Putamen (tissue), 1 donor: ENCODE measurements at regions not wholly inside any gene's neighbourhood (a gene's known extent, or its start where the extent isn't known, plus 50 kb on each side); places are given as distances from the start of the nearest gene placed in this dataset.

Source experiments
- DNase-seq: peaks from one replicate; pipeline ENCODE4 v3.0.0-alpha.2; 2016; ENCODE audit warnings: low spot score

DNA sequence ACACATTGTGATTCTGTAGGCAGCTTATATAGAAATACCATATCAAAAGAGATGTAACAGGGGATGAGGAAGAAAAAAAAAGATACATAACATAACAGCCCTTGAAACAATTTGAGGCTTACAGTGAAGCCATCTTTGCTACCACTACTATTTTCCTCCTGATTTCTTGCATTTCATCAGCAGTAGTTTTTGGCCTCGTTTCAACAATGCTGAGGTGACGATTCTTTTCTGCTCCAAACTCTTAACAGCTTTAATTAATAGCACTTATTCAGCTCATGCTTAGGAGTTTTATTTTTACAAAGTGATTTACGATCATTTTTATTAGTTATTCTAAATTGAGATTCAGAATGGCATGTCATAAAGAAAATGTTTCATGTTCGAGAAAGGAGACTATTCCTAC, 163.2 kb downstream of the DCK start:
- DNase-seq: no peak

DNA sequence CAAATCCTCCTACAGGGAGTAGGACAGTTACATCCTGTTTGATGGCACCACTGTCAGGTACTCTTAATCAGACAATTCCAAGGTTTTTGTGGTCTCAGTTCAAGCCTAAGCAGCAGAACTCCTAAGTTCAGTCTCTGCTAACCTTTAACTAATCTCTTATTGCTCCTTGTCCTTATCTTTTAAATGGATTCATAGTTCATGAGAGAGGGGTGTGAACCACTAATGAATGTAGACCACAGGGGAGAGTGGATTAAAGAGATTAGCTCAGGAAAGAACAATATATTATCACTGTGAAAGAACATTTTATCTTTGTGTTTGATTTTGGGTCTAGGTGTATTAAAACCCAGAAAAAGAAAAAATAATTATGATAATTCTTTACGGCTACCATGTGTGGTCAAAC, 168.9 kb downstream of the DCK start:
- no peak for DNase-seq

DNA sequence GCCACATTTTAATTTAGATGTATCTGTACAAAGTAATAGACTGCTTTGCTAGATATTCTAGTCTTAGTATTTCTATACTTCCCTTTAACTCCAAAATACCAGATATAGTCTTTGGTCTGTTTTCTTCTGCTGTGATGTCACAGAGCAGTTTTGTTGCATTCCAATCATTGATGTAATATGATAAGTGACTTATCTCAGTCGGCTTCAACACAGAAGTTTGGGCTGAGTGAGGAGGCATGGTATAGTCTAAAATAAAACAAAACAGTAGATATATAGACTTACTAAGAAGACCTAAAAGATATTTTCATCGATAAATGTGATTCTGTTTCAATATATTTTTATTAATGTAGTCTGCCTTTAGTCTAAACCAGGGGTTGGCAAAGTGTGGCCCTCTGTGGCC, 169.9 kb downstream of the DCK start:
- no peak for DNase-seq

DNA sequence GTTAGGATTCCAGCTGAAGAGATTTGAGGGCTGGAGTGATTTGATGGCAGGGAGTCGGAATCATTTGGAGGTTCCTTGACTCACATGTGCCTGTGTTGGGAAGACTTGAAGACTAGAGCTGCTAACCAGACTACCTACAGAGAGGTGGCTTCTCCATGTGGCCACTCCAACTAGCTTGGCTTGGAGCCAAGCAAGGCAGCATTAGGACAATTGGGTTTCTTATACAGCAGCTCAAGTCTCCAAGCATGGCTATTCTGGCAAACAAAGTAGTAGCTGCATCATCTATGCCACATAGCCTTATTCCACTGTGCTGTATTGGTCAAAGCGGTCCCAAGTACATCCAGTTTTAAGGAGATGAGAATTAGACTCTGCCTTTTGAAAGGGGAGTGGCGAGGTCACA, 171.7 kb upstream of the SLC4A4 start:
- no peak for DNase-seq

DNA sequence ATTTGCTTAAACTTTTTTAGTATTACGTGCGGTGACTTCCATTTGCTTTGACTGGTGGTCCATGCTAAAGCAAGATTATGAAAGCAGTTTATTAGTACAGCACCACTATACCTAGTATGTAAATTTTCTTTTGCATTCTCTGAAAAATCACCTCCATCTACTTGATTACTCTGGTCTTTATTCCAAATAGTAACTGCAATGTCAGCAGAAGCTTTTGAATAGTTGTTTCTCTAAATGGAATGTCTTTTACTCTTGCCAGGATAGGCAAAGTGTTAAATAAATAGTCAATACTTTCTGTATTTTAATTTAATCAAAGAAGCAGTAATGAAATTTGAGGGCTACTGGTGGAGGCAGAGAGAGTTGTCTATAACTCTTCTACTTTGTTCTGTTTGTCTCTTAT, 167.2 kb upstream of the SLC4A4 start:
- DNase-seq: no peak

DNA sequence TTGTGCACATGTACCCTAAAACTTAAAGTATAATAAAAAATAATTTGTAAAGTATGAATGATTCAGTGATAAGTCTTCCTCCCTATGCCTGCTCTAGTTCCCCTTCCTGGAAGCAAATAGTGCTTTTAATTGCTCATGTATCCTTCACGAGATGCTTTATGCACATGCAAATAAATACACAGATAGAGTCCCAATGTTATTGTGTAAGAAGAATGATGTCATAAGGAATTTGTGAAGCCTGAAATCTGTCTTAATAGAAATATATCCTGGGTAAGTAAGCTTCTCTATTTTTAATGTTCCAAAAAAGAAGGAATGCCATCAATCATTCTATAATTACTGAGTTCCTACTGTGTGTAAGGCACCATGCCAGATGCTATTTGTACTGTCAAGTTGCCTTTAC, 157.5 kb upstream of the SLC4A4 start:
- DNase-seq: no peak

DNA sequence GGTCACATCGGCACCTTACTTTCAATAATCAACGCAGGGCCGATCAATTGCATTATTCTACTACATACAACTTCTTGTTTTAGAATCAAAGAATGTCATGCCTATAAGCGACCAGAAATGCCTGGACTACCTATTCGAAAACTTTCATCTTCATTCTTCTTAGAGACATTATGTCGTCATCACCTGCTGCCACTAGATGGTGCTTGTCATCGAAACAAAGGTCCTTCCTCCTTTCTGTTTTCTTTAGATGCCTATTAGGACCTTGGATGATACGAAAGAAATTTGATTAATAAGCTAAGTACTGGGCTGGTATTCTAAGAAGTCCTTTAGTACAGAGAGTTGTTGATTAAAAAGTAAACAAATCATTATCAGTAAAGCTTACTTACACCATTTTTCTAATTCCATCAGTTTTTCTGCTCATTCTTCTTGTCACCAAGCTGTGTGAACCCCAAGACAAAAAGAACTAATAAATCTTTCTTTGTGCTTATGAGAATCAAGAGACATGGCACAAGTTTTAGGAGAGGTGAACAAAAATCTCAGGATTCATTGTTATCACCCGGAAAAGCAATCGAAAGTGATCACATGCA, 154.5 kb upstream of the SLC4A4 start:
- DNase-seq: peak; percentile 52

DNA sequence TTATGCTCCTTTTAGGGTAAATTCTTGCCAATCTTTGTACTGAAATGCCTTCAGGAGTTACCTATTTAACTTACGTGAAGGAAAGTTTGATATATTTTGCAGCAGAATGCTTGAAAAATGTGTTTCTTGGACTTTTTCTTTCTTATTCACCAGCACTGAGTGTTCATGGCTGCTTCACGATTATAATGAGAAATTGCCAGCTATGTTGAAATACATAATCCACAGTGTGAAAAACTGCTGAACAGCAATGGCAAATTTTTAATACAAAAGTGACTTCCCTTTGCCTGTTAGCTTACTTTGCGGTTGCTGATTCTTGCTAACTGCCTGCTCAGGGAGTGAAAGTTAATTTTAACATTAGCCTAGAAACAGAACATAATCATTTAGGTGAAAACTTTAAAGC, 153.8 kb upstream of the SLC4A4 start:
- DNase-seq: no peak

DNA sequence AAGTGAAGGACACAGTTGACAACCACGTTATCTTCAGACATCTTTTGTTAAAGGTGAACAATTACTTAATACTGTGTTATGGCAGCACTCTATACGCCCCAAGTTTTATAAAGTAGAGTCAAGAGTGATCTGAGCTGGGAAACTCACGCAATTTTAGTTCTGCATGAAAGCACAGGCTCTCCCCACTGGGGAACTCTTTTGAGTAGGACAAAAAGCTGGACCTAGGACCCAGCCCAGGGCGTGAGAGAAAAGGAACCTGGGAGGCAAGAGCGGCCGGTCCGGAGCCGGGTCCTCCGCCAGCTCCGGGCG, 152.6 kb upstream of the SLC4A4 start:
- no peak for DNase-seq

DNA sequence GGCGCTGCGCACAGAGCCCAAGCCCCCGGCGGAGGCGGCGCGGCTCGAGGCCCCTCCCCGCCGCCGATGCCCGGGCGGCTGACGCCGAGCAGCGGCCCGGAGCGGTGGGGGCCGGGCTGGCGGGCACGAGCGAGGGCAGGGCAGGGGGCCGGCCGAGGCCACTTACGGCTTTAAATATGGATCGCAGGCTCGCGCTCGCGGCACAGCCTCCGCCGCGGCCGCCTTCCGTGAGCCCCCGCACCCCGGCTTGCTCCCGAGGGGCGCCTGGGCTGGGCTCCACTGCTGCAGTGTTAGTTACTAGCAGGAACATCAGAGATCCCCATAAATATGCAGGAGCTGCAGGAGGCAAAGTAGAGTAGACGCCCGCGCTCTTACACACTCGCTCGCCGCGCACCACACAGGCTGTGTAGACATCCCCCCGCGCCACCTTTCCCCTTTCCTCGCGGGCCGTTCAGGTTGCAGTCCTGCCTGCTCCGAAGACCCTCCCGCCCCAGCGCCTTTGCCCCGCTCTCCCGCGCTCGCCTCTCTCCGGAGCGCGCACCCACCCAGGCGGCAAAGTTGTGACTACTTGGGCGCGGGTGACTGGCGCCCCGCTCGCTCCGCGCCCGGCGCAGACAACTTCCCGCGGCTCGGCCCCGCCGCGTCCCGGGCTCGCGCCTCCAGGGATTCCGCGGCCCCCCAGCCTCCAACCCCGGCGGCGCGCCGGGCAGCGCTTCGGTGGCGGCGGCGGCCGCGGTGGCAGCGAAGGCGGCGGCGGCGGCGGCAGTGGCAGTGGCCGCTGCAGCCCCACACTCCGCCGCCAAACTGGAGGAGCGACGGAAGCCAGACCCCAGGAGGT, 152.0 kb upstream of the SLC4A4 start:
- peak; percentile 58 for DNase-seq

DNA sequence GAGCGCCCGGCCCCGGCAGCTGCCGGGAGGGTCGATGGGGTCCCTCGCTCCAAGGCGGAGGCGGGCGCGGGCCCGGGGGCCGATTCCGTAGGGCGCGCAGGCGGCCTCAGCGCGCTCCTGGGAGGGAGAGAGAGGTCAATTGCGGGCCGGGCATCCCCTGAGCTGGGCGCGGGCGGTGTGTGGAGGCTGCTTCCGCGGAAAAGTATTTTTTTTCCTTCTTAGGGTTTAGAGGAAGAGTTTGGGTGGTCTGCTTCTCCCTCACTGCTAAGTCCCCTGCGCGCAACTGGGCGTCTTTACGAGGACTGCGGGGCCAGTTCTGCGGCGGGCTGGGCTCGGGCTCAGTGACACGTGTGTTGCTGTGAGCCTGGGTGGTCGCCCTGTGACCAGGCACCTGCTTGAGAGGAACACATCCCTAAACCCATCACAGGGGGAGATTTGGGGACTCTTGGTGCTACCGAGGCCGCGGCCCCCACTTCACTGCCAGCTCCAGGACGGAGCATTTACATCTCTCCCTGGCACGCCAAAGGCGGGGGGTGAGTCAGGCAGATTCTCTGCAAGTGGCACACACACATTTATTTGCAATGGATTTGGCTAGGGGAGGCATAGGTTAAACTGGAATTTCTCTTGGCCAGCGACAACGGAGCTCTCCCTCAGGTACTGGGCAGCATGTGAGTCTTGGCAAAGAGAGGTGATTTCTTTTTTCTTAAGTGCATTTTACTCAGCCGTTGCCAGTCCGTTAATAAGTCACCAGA, 151.2 kb upstream of the SLC4A4 start:
- no peak for DNase-seq

DNA sequence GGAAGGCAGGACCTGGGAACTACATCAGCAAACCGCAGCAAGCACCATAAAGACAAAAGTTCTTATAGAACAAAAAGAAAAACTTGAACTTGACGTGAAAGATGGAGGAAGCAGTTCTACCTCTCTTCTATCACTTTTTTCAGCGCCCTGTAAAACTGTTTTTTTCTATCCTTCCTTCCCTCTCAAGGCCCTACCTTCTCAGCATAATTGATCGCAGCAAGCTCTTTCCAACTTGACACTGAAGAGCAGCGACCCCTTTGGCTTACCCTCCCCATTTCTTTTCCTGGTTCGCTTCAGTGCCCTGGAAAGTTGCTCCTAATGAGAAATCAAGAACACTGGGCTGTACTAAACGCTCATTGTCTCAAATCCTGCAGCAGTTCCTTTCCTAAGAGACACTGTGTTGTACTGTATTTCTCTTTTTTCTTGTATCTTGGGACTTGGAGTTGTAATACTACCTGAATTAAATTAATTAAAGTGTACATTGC, 150.6 kb upstream of the SLC4A4 start:
- peak; percentile 26 for DNase-seq

DNA sequence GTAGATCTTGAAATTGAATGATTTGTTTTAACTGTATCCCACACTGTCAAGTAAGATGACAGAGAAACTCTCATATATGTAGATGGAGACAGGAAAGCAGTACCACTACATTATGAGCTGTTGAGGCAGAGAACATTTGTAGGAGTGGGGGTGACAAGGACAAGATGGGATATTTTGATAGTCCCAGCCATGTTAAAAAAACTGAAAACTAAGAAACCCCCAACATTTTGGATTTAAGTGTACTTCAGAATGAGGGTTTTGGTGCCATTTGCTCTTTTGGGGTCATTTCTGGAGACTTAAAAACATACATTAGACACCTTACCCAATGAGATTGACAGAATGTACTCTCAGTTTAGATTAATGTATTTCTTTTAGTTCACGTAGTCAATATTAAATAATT, 149.9 kb upstream of the SLC4A4 start:
- DNase-seq: no peak

DNA sequence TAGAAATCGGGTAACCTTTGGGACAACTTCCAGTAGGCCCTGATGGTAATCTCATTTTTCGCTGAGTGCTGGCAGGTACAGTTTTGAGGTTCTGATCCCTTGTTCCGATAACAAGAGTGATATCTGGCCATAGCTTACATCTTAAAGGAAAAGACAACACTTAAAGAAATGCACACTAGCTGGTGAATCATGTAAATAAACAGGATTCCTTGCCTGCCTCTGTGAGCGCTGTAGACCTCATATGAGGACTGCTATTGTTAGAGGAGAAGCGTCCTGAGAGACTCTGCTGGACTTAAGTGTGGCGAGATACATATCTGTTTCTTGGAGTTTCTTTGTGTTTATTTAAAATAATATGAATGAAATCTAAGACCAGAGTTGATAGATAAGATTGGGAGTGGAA, 149.3 kb upstream of the SLC4A4 start:
- DNase-seq: no peak

DNA sequence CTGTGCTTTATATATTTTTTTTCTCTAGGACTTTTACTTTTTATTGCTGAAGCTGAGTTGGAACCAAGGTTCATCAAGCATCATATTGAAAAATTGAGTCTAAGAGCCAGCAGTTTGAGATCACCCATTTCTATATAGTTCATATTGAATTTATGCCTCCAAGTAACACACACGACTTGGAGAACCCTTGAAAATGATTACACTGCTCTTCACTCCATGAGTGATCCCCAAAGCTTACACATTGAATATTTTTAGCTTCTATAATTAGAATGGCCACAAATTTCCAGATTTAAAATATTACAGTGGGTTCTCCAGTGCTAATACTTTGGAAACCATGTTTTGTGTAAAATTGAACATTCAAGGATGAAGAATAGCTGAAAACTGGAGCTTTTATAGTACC, 144.4 kb upstream of the SLC4A4 start:
- DNase-seq: no peak

DNA sequence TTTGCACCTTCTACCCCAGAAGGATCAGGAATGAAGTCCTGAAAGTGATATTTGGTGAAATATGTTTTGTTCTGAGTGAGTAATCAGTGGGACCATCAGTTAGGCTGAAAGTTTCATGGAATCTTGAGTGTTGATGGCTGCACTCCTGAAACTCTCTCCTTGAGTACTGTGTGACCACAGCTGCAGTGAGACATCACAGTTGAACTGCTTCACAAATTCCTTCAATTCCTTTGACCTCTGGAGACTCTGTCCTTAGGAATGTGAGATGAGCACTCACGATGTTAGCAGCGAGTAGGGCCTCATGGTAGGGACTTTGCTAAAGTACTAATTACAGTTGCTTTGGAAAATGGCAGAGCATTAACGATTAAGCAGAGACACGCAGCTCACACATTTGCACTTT, 142.9 kb upstream of the SLC4A4 start:
- no peak for DNase-seq

DNA sequence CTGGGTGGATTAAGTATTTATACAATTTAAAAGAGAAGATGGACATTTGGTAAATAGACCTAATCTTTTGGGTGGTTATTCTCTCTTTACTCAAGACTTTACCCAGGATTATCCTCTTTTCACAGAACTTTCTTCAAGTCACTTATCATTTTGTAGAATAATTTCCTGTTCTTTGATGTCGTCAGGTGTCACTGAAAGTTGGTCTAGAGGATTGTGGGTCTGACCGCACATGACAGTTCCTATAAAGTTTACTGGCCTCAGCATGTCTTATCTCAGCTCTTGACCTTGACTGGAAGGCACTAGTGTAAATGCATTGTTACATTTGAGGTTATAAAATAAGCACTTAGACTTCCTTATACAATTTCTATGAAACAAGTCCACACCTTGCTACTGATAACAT, 139.9 kb upstream of the SLC4A4 start:
- no peak for DNase-seq

DNA sequence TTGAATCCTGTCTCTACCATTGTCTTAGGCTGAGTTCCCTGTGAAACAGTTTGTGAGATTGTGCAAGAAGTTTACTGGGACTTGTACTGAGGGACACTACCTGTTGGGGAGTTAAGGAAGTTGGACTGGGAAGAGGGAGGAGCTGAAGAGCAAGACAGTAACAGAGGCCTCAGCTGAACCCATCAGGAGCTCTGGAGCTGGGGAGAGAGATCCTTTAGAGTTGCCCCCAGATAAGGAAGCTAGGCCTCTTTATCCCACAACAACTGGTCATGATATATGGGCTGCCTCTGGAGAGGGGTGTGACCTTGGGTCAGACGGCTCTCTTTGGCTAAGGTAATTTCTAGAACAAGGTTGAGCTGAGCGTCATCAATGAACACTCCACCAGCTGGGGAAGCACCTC, 137.8 kb upstream of the SLC4A4 start:
- no peak for DNase-seq

DNA sequence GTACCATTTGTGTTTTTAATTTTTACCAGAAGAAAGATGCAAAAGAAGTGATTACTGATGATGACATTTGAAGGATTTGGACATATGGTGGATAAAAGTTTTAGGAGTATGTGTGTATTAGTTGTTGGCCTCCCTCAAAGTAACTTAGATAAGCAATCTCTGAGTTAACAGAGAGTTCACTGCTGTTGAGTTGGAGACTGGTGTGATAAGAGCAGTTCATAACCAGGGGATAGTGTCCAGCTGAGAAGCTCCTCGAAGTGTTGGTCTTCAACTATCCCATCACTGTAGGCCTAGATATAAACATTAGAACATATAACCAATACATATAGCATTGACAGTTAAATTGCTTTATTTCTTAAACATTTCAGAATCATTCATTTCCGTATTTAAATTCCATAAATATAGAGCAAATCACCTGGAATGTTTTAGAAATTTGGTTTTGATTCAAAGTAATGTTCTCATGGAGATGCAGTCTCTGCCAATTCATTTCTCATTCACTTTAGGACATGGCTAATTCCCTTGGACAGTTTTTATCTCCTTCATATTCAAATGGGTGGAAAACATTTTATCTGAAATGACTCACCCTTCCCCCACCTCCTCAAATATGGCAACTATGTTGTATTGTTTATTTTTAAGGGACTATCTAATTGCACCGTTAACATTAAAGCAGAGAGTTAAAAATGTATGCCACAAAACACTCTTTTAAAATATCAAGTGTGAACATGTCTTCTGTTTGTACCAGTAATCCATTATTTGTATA, 136.8 kb upstream of the SLC4A4 start:
- DNase-seq: no peak

DNA sequence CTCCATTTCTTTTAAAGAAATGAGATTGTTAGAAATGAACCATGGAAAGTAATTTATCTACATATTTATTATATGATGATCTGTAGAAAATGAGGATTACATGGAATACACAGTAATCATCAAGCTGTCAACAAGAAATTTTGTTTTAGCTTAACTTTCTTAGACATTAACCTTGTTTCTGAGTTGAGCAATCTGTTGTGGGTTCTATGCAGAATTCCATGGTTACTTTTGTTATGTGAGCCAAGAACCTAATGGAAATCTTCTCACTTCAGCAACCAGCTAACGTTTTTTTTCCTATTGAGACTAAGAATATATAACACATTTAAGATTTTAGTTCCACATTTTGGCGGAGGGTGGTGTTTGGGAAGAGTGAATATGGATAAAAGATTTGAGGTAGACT, 136.1 kb upstream of the SLC4A4 start:
- no peak for DNase-seq

DNA sequence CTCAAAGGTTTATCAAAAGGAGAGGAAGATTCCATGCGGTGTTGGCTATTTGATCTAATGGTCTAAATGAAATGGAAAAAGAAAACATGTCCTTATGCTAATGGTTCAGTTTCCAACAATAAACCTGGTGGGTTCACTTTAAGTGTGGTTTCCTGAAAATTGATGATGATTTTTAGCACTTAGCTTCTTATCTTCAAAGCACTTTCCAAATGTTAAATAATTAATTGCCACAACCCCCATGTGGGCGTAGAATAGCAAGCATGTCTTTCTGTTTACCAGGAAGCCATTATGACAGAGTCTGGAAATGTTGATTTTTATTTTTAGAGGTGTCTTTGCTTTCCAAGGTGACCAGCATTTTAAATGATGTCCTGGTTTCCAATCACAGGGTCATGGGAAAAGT, 134.8 kb upstream of the SLC4A4 start:
- no peak for DNase-seq

DNA sequence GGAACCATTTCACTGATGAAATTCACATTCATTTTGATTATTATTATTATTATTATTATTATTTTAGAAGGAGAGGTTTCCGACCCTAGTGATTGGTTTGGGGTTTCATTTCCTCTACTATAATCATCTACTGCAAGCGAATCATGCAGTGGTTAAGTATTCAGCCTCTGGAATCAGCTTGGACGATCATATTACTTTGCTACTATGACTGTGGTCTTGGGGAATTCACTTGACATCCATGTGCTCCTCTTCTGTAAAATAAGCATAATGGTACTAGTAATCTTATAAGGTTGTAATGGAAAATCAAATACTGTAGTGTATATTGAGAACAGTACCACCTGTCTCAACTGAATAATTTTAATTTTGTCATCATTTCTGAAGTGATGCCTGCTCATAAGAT, 132.1 kb upstream of the SLC4A4 start:
- DNase-seq: no peak

DNA sequence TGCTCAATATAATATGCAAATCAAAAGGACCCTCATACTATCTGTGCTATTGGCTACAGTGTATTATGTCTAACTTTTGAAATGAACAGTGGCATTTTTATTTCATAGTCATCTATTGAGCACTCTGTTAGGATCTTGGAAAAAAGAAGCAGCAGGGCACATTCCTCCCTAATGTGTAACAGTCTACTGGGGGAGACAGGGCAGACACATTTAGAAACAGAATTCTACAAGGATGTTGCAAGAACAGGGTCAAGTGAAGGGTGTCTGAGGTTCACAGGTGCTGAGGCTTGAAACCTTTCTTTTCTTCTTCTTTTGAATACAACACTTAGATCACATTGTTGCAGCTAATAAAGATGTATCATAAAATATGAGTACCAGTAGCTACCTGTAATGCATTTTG, 129.7 kb upstream of the SLC4A4 start:
- DNase-seq: no peak
